Lower leg skin (tissue), 4 donors: ENCODE measurements at regions not wholly inside any gene's neighbourhood (a gene's known extent, or its start where the extent isn't known, plus 50 kb on each side); places are given as distances from the start of the nearest gene placed in this dataset.

Experiments used
- DNase-seq, 2 donors: peaks; one replicate each; pipeline ENCODE4 v3.0.0-alpha.2; 2019; ENCODE audit warnings: low spot score in 2 of 2
- H3K4me3 ChIP-seq: fragments of 200-600 bp; sonication (generic); 2 replicates; pipeline ENCODE4 v1.5.1; 2017; ENCODE audit warnings: mild to moderate bottlenecking, low read depth; ENCODE audit not compliant: poor library complexity, severe bottlenecking
- POLR2A ChIP-seq, 2 donors: fragments of 450-650 bp; IDR thresholded peaks; one replicate each; pipeline ENCODE4 v1.6.1; 2016 to 2017; ENCODE audit warnings: antibody characterized with exemption in 2 of 2, mild to moderate bottlenecking in 1 of 2, moderate library complexity in 1 of 2
- WGBS, 2 donors: methylation state at CpG; one replicate each; pipeline ENCODE4 v1.1.5; 2018; 5-methylcytosine and 5-hydroxymethylcytosine counted together
- intact Hi-C: fragments of 100-400 bp; cut with DNase I; formaldehyde crosslinking; loops from one replicate; pipeline ENCODE4 v1.15.0; 2023; ENCODE audit warnings: low total_unique reads
- TF ChIP-seq, protein P1 (sequence below), 3 donors: fragments of 450-650 bp; IDR thresholded peaks; one replicate each; pipeline ENCODE4 v1.5.1; 2016; ENCODE audit warnings: antibody characterized with exemption in 3 of 3, mild to moderate bottlenecking in 3 of 3, moderate library complexity in 2 of 3

DNA sequence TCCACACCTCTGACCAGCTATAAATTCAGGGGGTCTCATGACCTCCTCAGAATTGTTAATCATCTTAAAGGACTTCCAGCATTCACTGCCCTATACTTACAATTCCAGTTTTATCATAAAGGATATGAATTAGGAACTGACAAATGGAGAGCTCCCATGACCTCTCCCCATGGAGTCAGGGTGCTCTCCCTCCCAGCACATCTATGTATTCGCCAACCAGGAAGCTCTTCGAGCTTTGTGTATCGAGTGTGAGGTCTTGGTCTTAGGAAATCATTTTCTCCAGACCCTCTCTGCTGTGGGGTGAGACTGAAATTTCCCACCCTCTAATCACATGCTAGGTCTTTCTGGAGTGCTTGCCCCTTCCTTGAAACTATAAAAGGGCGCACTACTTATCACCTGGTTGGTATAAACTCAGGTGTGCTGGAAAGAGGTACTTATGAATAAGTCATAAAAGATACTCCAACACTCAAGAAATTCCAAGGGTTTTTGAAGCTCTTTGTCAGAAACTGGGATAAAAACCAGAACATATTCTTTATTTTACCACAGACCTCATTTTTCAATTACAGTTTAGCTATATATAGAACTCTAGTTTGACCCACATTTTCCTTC is 238.4 kb upstream of the OPRM1 start:
- WGBS, 2 donors, result 88 to 92% methylated on average over 4 of the region's 4 CpGs
- TF ChIP-seq, protein P1, sequence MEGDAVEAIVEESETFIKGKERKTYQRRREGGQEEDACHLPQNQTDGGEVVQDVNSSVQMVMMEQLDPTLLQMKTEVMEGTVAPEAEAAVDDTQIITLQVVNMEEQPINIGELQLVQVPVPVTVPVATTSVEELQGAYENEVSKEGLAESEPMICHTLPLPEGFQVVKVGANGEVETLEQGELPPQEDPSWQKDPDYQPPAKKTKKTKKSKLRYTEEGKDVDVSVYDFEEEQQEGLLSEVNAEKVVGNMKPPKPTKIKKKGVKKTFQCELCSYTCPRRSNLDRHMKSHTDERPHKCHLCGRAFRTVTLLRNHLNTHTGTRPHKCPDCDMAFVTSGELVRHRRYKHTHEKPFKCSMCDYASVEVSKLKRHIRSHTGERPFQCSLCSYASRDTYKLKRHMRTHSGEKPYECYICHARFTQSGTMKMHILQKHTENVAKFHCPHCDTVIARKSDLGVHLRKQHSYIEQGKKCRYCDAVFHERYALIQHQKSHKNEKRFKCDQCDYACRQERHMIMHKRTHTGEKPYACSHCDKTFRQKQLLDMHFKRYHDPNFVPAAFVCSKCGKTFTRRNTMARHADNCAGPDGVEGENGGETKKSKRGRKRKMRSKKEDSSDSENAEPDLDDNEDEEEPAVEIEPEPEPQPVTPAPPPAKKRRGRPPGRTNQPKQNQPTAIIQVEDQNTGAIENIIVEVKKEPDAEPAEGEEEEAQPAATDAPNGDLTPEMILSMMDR (IDR thresholded peaks at IDR 0.05), result no peak
- no peak for TF ChIP-seq POLR2A (IDR thresholded peaks at IDR 0.05)
- no peak for DNase-seq
- H3K4me3 ChIP-seq, result no peak overlapping the region
- intact Hi-C loops, result no loop called here

DNA sequence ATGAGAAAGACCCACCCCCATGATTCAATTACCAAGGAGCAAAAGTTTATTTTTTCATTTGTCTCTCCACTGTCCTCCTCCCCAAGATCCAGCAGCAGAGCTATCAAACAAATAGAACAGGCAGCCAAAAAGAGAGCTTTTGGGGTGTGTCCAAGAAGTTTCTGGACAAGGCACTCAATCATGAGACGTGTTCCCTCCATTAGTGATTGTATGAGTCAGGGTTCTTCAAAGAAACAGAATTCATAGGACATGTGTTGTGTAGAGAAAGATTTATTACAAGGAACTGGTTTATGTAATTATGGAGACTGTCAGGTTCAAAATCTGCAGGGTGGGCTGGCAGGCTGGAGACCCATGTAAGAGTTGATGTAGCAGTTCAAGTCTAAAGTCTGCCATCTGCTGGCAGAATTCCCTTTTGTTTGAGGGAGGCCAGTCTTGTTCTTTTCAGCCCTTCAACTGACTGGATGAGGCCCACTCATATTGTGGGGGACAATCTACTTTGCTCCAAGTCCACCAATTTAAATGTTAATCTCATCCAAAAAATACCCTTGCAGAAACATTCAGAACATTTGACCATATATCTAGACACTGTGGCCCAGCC is 248.1 kb upstream of the OPRM1 start:
- no peak overlapping the region for H3K4me3 ChIP-seq
- 35 to 36% methylated on average over 1 of the region's 1 CpG for WGBS, 2 donors
- peak in 1 of 2 donors; percentile 25 for DNase-seq
- TF ChIP-seq, protein P1 (IDR thresholded peaks at IDR 0.05), result no peak
- TF ChIP-seq POLR2A (IDR thresholded peaks at IDR 0.05), result no peak
- intact Hi-C loops, result no loop called here

GRCh38 chr6:153790048-153790447 is 249.0 kb upstream of the OPRM1 start:
- peak in 1 of 2 donors; percentile 20 for DNase-seq
- intact Hi-C loops, result no loop called here
- WGBS, 2 donors, result 59 to 64% methylated on average over 7 of the region's 7 CpGs
- H3K4me3 ChIP-seq, result no peak overlapping the region
- no peak for TF ChIP-seq POLR2A (IDR thresholded peaks at IDR 0.05)
- TF ChIP-seq, protein P1 (IDR thresholded peaks at IDR 0.05), result no peak

DNA sequence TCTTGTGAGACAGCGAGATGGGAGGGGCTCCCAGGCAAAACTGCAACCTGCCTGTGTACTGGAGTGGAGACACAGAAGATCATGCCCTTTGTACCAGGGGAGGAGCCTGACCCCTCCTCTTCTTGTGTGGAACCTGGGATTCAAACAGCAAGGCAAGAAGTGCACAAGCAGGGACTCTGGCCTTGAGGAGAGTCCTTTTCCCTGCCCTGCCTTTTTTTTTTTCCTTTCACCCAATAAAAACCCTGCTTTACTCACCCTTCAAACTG is 251.8 kb upstream of the OPRM1 start:
- no peak overlapping the region for H3K4me3 ChIP-seq
- TF ChIP-seq, protein P1 (IDR thresholded peaks at IDR 0.05), result no peak
- TF ChIP-seq POLR2A (IDR thresholded peaks at IDR 0.05), result no peak
- intact Hi-C loops, result no loop called here
- no peak for DNase-seq
- WGBS, 2 donors, result 0 to 60% methylated on average over 1 of the region's 1 CpG

- 78 to 89% methylated on average over 1 of the region's 1 CpG for WGBS, 2 donors
- TF ChIP-seq, protein P1 (IDR thresholded peaks at IDR 0.05), result no peak
- no peak for TF ChIP-seq POLR2A (IDR thresholded peaks at IDR 0.05)
- DNase-seq, result no peak
- no peak overlapping the region for H3K4me3 ChIP-seq
- intact Hi-C loops, result no loop called here
Measured at GRCh38 chr6:153781306-153781705, 257.7 kb upstream of the OPRM1 start.

DNA sequence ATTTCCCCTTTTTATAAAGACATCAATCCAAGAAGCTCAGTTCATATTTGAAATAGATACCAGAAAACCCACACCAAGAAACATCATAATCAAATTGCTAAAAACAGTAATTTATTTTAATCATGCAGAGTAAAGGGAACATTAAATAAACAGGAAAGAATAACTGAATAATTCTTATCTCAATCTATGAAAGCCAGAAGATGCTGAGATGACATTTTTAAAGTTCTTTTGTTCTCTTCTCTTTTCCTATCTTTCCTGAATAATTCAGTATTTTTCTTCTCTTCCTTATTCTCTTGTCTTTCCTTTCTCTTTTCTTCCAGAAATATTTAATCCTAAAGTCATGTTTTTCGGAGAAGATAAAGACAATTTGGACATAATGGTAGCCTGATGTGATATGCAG is 259.0 kb upstream of the OPRM1 start:
- intact Hi-C loops, result no loop called here
- no peak for DNase-seq
- H3K4me3 ChIP-seq, result no peak overlapping the region
- TF ChIP-seq, protein P1 (IDR thresholded peaks at IDR 0.05), result no peak
- 79 to 88% methylated on average over 1 of the region's 1 CpG for WGBS, 2 donors
